WI38 (cell line): ENCODE measurements at regions not wholly inside any gene's neighbourhood (a gene's known extent, or its start where the extent isn't known, plus 50 kb on each side); places are given as distances from the start of the nearest gene placed in this dataset.

Experiments
- H3K4me3 ChIP-seq: 2 replicates; pipeline ENCODE4 v1.5.1; 2011; ENCODE audit warnings: low read depth, mild to moderate bottlenecking, control low read depth, low read length
- TF ChIP-seq, protein P1 (sequence below): IDR thresholded peaks from 2 replicates; pipeline ENCODE4 v1.5.1; 2012; ENCODE audit warnings: low read depth, mild to moderate bottlenecking, control low read depth, low read length

DNA sequence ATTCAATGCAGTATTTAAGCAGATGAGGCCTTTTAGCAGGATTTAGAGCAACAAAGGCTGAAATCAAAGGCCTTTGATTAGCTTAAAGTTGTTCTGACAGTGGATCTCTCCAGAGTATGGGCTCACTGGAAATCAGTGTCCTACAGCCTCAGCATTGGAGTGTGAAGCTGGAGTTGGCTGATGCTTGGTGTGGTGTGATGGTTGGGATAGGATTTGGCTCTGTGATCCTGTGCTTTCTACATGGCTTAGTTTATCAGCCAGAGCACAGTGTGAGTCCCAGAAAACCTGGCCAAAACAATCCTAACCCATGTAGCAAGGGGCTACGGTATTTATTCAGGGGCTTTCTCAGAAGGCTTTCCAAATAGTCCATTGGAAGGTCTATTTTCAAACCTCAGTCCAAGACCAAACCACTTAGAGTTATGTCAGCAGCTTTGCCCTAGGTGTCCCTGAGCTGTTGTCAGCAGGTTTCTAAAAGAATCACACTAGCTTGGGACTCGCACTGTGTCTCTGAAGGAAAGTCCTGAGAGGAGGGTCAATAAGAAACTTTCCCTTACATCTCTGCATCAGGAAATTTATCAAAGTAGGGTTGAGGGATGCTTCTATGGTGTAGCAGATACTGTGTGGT, 65.4 kb upstream of the ANKRD1 start:
- no peak overlapping the region for H3K4me3 ChIP-seq
- TF ChIP-seq, protein P1, sequence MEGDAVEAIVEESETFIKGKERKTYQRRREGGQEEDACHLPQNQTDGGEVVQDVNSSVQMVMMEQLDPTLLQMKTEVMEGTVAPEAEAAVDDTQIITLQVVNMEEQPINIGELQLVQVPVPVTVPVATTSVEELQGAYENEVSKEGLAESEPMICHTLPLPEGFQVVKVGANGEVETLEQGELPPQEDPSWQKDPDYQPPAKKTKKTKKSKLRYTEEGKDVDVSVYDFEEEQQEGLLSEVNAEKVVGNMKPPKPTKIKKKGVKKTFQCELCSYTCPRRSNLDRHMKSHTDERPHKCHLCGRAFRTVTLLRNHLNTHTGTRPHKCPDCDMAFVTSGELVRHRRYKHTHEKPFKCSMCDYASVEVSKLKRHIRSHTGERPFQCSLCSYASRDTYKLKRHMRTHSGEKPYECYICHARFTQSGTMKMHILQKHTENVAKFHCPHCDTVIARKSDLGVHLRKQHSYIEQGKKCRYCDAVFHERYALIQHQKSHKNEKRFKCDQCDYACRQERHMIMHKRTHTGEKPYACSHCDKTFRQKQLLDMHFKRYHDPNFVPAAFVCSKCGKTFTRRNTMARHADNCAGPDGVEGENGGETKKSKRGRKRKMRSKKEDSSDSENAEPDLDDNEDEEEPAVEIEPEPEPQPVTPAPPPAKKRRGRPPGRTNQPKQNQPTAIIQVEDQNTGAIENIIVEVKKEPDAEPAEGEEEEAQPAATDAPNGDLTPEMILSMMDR = no peak

DNA sequence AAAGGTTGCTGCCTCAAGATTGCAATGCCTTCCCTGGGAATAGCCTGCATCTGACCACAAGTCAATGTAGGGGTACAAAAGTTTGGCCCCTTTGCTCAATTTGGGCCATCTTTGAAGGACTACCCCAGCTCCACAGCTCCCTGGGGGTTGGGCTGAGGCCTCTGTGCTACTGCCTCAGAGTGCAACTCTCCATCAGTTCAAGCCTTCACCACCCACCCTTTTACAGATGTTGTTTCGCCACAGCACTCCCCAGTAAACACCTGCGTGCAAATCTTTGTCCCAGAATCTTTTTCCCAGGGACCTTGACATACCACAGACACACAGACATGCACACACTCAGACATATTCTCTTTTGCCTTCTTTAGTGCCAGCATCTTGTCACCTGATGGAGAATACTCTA, 66.0 kb upstream of the ANKRD1 start:
- H3K4me3 ChIP-seq = no peak overlapping the region
- TF ChIP-seq, protein P1 = no peak

DNA sequence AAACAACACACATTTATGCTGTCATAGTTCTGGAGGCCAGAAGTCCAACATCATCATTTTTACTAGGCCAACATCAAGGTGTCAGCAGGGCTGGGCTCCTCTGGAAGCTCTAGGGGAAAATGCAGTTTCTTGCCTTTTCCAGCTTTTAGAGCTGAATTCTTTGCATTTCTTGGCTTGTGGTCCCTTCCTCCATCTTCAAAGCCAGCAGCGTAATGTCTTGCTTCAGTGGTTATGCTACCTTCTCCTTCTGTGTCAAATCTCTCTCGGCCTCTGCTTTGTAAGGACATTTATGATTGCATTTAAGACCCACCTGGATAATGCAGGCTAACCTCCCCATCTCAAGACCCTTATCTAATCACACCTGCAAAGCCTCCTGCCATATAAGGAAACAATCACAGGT, 66.5 kb upstream of the ANKRD1 start:
- TF ChIP-seq, protein P1 = no peak
- no peak overlapping the region for H3K4me3 ChIP-seq

DNA sequence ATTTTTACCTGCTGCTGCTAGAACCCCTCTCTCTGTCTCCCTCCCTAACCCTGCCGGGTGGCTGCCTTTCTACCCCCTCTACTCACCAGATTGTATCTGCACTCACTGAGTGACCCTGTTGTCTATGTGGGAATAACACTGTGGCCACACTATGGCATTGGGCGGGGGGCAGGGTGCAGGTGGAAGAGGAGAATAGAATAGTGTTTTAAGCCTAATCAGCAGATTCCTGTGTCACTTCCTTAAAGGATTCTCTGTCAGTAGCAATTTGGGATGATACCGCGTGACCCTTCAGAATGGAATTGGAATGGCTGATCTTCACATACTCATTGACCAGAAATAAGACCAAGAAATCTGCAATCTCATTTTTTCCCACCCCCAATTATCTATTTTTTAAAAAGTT, 67.1 kb upstream of the ANKRD1 start:
- TF ChIP-seq, protein P1 = no peak
- no peak overlapping the region for H3K4me3 ChIP-seq

DNA sequence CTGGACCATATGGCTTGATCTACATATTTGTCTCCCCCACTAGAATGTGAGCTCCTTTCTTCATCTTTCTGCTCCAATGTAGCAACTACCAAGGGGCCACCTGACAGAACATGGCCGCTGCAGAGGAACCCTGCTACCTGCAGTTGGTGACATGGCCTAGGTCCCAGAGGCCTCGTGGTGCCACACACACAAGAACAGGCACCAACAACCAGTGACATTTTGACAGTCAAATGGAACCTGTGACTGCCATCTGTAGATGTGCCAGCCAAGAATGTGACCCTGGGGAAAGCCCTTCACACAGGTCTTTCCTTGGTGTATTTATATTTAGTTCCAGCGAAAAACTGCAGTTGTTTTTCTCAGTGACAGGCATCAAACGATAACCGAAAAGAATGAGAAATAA, 67.9 kb upstream of the ANKRD1 start:
- TF ChIP-seq, protein P1 = no peak
- no peak overlapping the region for H3K4me3 ChIP-seq

DNA sequence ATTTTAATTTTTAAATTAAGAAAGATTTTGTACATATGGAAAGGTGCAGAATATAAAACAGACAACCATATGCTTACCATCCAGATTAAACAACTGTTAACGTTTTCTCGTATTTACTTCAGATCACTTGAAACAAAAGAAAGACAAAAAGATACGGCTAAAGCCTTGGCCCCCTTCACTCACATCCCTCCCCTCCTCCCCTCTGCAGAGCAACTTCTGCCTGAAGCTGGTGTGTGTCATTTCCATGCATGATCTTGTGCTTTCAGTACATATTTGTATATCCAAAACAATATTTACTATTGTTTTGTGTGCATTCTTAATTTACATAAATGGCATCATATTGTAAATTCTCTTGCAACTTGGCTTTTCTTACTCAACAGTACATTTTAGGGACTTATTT, 68.5 kb upstream of the ANKRD1 start:
- TF ChIP-seq, protein P1 = no peak
- no peak overlapping the region for H3K4me3 ChIP-seq

DNA sequence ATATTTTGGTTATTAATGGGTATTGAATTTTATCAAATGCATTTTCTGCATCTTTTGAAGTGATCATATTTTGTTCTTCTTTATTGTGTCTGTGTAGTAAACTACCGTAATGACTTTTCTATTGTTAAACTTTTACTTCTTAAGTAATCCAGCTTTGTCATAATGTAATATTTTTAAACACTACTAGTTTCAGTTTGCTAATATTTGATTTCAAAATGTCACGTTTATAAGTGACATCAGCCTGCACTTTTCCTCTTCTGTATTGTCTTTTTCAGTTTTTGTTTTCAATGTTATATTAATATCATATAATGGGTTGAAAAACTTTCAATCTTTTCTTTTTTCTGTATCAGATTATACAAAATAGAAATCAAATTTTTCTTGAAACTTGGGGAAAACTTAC, 71.6 kb upstream of the ANKRD1 start:
- H3K4me3 ChIP-seq = no peak overlapping the region
- TF ChIP-seq, protein P1 = no peak
